A549 (cell line): ENCODE measurements at regions not wholly inside any gene's neighbourhood (a gene's known extent, or its start where the extent isn't known, plus 50 kb on each side); places are given as distances from the start of the nearest gene placed in this dataset.

Experiments used
- CBX2 ChIP-seq: fragments of 200-600 bp; sonication (generic); IDR thresholded peaks from 2 replicates; pipeline ENCODE4 v1.6.1; 2016; ENCODE audit warnings: low read depth, mild to moderate bottlenecking, borderline replicate concordance
- GATA3 ChIP-seq: IDR thresholded peaks from 2 replicates; pipeline ENCODE4 v1.6.1; 2012; ENCODE audit warnings: borderline replicate concordance
- JUNB ChIP-seq: fragments of >200 bp; sonication (Bioruptor Twin); formaldehyde crosslinking; IDR thresholded peaks from 2 replicates; pipeline ENCODE4 v1.6.1; 2016
- MAZ ChIP-seq: fragments of 150-350 bp; IDR thresholded peaks from 2 replicates; pipeline ENCODE4 v1.6.1; 2014; ENCODE audit warnings: antibody characterized with exemption, low read depth, low read length, borderline replicate concordance
- POLR2A ChIP-seq: IDR thresholded peaks from 2 replicates; pipeline ENCODE4 v1.6.1; 2012; ENCODE audit warnings: mild to moderate bottlenecking, low read length
- POLR2AphosphoS2 ChIP-seq: conservative IDR thresholded peaks from 2 replicates; pipeline ENCODE4 v1.6.1; 2012; ENCODE audit warnings: low read length, improper control_type of control experiment, inconsistent platforms
- RARB ChIP-seq: fragments of 250-450 bp; sonication (Bioruptor Pico); IDR thresholded peaks from 2 replicates; pipeline ENCODE4 v1.8.0; 2021; ENCODE audit warnings: mild to moderate bottlenecking, moderate library complexity
- RCOR1 ChIP-seq: fragments of 150-350 bp; IDR thresholded peaks from 2 replicates; pipeline ENCODE4 v1.6.1; 2014; ENCODE audit warnings: antibody characterized with exemption, low read length, low read depth
- TP53 ChIP-seq: fragments of 250-450 bp; sonication (Bioruptor Pico); IDR thresholded peaks from 2 replicates; pipeline ENCODE4 v1.5.0; 2021; ENCODE audit warnings: mild to moderate bottlenecking, moderate library complexity
- TF ChIP-seq, protein P1 (sequence below): fragments of >200 bp; sonication (Bioruptor Twin); formaldehyde crosslinking; IDR thresholded peaks from 3 replicates; pipeline ENCODE4 v1.5.1; 2016
- TF ChIP-seq, protein P2 (sequence below): fragments of 450-650 bp; IDR thresholded peaks from 2 replicates; pipeline ENCODE4 v1.6.1; 2014; ENCODE audit warnings: antibody characterized with exemption

DNA sequence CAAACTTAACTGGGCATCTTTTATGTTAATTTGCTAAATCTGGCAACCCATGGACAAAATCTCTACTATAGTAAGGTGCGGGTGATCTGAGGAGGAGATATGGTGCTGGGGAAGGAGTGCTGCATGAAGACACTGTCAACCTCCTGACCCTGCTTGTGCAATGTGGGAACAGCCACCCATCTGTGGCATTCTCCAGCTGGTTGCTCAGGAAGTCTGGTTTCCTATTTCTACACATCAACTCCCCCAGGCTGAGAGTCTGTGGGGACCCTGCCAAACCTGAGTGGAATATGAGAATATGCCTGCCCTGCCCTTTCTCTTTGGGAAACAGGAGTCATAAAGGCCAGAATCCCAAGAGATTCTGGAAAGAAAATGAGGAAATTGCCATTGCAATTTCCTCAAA lies 60.1 kb upstream of the PAX3 start:
- TF ChIP-seq POLR2A (no peak), POLR2AphosphoS2 (no peak), JUNB (no peak), RARB (CRISPR knock-in tag) (no peak), TP53 (CRISPR knock-in tag) (no peak), CBX2 (no peak), GATA3 (no peak), RCOR1 (no peak), MAZ (no peak)
- TF ChIP-seq, protein P1, sequence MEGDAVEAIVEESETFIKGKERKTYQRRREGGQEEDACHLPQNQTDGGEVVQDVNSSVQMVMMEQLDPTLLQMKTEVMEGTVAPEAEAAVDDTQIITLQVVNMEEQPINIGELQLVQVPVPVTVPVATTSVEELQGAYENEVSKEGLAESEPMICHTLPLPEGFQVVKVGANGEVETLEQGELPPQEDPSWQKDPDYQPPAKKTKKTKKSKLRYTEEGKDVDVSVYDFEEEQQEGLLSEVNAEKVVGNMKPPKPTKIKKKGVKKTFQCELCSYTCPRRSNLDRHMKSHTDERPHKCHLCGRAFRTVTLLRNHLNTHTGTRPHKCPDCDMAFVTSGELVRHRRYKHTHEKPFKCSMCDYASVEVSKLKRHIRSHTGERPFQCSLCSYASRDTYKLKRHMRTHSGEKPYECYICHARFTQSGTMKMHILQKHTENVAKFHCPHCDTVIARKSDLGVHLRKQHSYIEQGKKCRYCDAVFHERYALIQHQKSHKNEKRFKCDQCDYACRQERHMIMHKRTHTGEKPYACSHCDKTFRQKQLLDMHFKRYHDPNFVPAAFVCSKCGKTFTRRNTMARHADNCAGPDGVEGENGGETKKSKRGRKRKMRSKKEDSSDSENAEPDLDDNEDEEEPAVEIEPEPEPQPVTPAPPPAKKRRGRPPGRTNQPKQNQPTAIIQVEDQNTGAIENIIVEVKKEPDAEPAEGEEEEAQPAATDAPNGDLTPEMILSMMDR: no peak
- TF ChIP-seq, protein P2, sequence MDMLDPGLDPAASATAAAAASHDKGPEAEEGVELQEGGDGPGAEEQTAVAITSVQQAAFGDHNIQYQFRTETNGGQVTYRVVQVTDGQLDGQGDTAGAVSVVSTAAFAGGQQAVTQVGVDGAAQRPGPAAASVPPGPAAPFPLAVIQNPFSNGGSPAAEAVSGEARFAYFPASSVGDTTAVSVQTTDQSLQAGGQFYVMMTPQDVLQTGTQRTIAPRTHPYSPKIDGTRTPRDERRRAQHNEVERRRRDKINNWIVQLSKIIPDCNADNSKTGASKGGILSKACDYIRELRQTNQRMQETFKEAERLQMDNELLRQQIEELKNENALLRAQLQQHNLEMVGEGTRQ: no peak
